Activated naive CD4-positive, alpha-beta T cell treated with anti-CD3 and anti-CD28 coated beads for 36 hours (primary cell): ENCODE measurements at regions not wholly inside any gene's neighbourhood (a gene's known extent, or its start where the extent isn't known, plus 50 kb on each side); places are given as distances from the start of the nearest gene placed in this dataset.

ENCODE experiments used
- CTCF ChIA-PET: fragments of 350-600 bp; sonication (Branson Sonifier 250); formaldehyde crosslinking; loops from one replicate; lab custom pipeline; 2021; ENCODE audit warnings: antibody characterized with exemption; lab: Charles Lee
- DNase-seq: peaks from one replicate; pipeline ENCODE4 v3.0.0-alpha.2; 2020
- H3K27ac Mint-ChIP-seq: one replicate; pipeline ENCODE4 v1.8.0; 2021; ENCODE audit warnings: mild to moderate bottlenecking, mixed read lengths
- H3K27me3 Mint-ChIP-seq: one replicate; pipeline ENCODE4 v1.8.0; 2021; ENCODE audit warnings: low read depth, mixed read lengths
- H3K36me3 Mint-ChIP-seq: one replicate; pipeline ENCODE4 v1.8.0; 2021; ENCODE audit warnings: low read depth, mixed read lengths
- H3K4me1 Mint-ChIP-seq: one replicate; pipeline ENCODE4 v1.8.0; 2021; ENCODE audit warnings: low read depth, mixed read lengths
- H3K4me3 Mint-ChIP-seq: one replicate; pipeline ENCODE4 v1.8.0; 2021; ENCODE audit warnings: mild to moderate bottlenecking, moderate library complexity, mixed read lengths
- H3K9me3 Mint-ChIP-seq: one replicate; pipeline ENCODE4 v1.8.0; 2021; ENCODE audit warnings: mixed read lengths
- intact Hi-C: fragments of 100-400 bp; cut with micrococcal nuclease; formaldehyde crosslinking; loops from one replicate; pipeline ENCODE4 v1.15.1; 2023

- Mint-ChIP-seq H3K4me1 (no peaks in the 10 kb centered on the region), H3K4me3 (no peak overlapping the region), H3K9me3 (peaks cover 9% of the 10 kb centered on the region), H3K36me3 (no peaks in the 10 kb centered on the region), H3K27ac (no peak overlapping the region), H3K27me3 (peaks cover 2% of the 10 kb centered on the region)
- DNase-seq: no peak
- CTCF ChIA-PET: no interaction called here
- intact Hi-C loops: no loop called here
These were observed 84.1 kb upstream of the PRR23E start for GRCh38 chr3:127108796-127109195.

GRCh38 chr3:127110982-127111693, 81.8 kb upstream of the PRR23E start:
- H3K4me1 Mint-ChIP-seq: no peaks in the 10 kb centered on the region
- H3K36me3 Mint-ChIP-seq: no peaks in the 10 kb centered on the region
- no peak for DNase-seq
- CTCF ChIA-PET: no interaction called here
- H3K27ac Mint-ChIP-seq: no peak overlapping the region
- intact Hi-C loops: no loop called here
- no peak overlapping the region for H3K4me3 Mint-ChIP-seq
- peaks cover 9% of the 10 kb centered on the region for H3K9me3 Mint-ChIP-seq
- no peaks in the 10 kb centered on the region for H3K27me3 Mint-ChIP-seq

- Mint-ChIP-seq H3K9me3 (peaks cover 9% of the 10 kb centered on the region), H3K36me3 (no peaks in the 10 kb centered on the region), H3K27ac (no peak overlapping the region), H3K4me1 (no peaks in the 10 kb centered on the region), H3K4me3 (no peak overlapping the region), H3K27me3 (no peaks in the 10 kb centered on the region)
- DNase-seq: no peak
- intact Hi-C loops: no loop called here
- CTCF ChIA-PET: interaction anchor here (1.5 kb wide), 1 partner anchor 10 kb away, joined by 5 read pairs; no protein-coding TSS in a partner anchor
These were observed 79.9 kb upstream of the PRR23E start for GRCh38 chr3:127112796-127113570.

GRCh38 chr3:127113571-127113891, 79.4 kb upstream of the PRR23E start:
- intact Hi-C loops: no loop called here
- Mint-ChIP-seq H3K36me3 (no peaks in the 10 kb centered on the region), H3K27me3 (no peaks in the 10 kb centered on the region), H3K9me3 (peaks cover 9% of the 10 kb centered on the region), H3K27ac (no peak overlapping the region), H3K4me1 (no peaks in the 10 kb centered on the region), H3K4me3 (no peak overlapping the region)
- DNase-seq: no peak
- CTCF ChIA-PET: interaction anchor here (1.5 kb wide), 1 partner anchor 9 kb away, joined by 5 read pairs; no protein-coding TSS in a partner anchor

- DNase-seq: no peak
- no peaks in the 10 kb centered on the region for H3K36me3 Mint-ChIP-seq
- H3K27ac Mint-ChIP-seq: no peak overlapping the region
- intact Hi-C loops: no loop called here
- H3K27me3 Mint-ChIP-seq: no peaks in the 10 kb centered on the region
- CTCF ChIA-PET: no interaction called here
- no peak overlapping the region for H3K4me3 Mint-ChIP-seq
- H3K4me1 Mint-ChIP-seq: no peaks in the 10 kb centered on the region
- peaks cover 9% of the 10 kb centered on the region for H3K9me3 Mint-ChIP-seq
These were observed 78.4 kb upstream of the PRR23E start for GRCh38 chr3:127114337-127115070.

GRCh38 chr3:127115691-127116351, 77.1 kb upstream of the PRR23E start:
- H3K36me3 Mint-ChIP-seq: no peaks in the 10 kb centered on the region
- intact Hi-C loops: no loop called here
- H3K27me3 Mint-ChIP-seq: peaks cover 2% of the 10 kb centered on the region
- H3K4me1 Mint-ChIP-seq: no peaks in the 10 kb centered on the region
- H3K27ac Mint-ChIP-seq: no peak overlapping the region
- CTCF ChIA-PET: no interaction called here
- peaks cover 9% of the 10 kb centered on the region for H3K9me3 Mint-ChIP-seq
- DNase-seq: no peak
- no peak overlapping the region for H3K4me3 Mint-ChIP-seq

GRCh38 chr3:127118366-127118765, 74.6 kb upstream of the PRR23E start:
- CTCF ChIA-PET: no interaction called here
- DNase-seq: no peak
- Mint-ChIP-seq H3K4me1 (no peaks in the 10 kb centered on the region), H3K4me3 (no peak overlapping the region), H3K36me3 (no peaks in the 10 kb centered on the region), H3K27me3 (peaks cover 5% of the 10 kb centered on the region), H3K27ac (no peak overlapping the region), H3K9me3 (no peaks in the 10 kb centered on the region)
- intact Hi-C loops: no loop called here

GRCh38 chr3:127119693-127120464, 73.1 kb upstream of the PRR23E start:
- intact Hi-C loops: no loop called here
- H3K4me1 Mint-ChIP-seq: no peaks in the 10 kb centered on the region
- no peak overlapping the region for H3K27ac Mint-ChIP-seq
- CTCF ChIA-PET: no interaction called here
- peaks cover 9% of the 10 kb centered on the region for H3K27me3 Mint-ChIP-seq
- H3K36me3 Mint-ChIP-seq: no peaks in the 10 kb centered on the region
- DNase-seq: no peak
- no peak overlapping the region for H3K4me3 Mint-ChIP-seq
- no peaks in the 10 kb centered on the region for H3K9me3 Mint-ChIP-seq

- no peak overlapping the region for H3K27ac Mint-ChIP-seq
- no peaks in the 10 kb centered on the region for H3K4me1 Mint-ChIP-seq
- peaks cover 13% of the 10 kb centered on the region for H3K27me3 Mint-ChIP-seq
- no peaks in the 10 kb centered on the region for H3K36me3 Mint-ChIP-seq
- no peaks in the 10 kb centered on the region for H3K9me3 Mint-ChIP-seq
- no peak overlapping the region for H3K4me3 Mint-ChIP-seq
- CTCF ChIA-PET: no interaction called here
- no peak for DNase-seq
- intact Hi-C loops: no loop called here
These were observed 71.9 kb upstream of the PRR23E start for GRCh38 chr3:127120851-127121647.

- peaks cover 13% of the 10 kb centered on the region for H3K27me3 Mint-ChIP-seq
- no peaks in the 10 kb centered on the region for H3K4me1 Mint-ChIP-seq
- no peak overlapping the region for H3K4me3 Mint-ChIP-seq
- DNase-seq: no peak
- CTCF ChIA-PET: interaction anchor here (1.7 kb wide), 1 partner anchor 9 kb away, joined by 5 read pairs; no protein-coding TSS in a partner anchor
- intact Hi-C loops: no loop called here
- H3K9me3 Mint-ChIP-seq: no peaks in the 10 kb centered on the region
- no peaks in the 10 kb centered on the region for H3K36me3 Mint-ChIP-seq
- no peak overlapping the region for H3K27ac Mint-ChIP-seq
These were observed 71.0 kb upstream of the PRR23E start for GRCh38 chr3:127121885-127122284.

- Mint-ChIP-seq H3K4me1 (no peaks in the 10 kb centered on the region), H3K36me3 (no peaks in the 10 kb centered on the region), H3K9me3 (no peaks in the 10 kb centered on the region), H3K27me3 (peaks cover 13% of the 10 kb centered on the region), H3K27ac (no peak overlapping the region), H3K4me3 (no peak overlapping the region)
- intact Hi-C loops: no loop called here
- CTCF ChIA-PET: interaction anchor here (1.7 kb wide), 1 partner anchor 11 kb away, joined by 5 read pairs; no protein-coding TSS in a partner anchor
- DNase-seq: no peak
These were observed 69.4 kb upstream of the PRR23E start for GRCh38 chr3:127123533-127123932.
